ENCODE measurements at regions not wholly inside any gene's neighbourhood (a gene's known extent, or its start where the extent isn't known, plus 50 kb on each side); places are given as distances from the start of the nearest gene placed in this dataset.

- TF ChIP-seq, protein P1, sequence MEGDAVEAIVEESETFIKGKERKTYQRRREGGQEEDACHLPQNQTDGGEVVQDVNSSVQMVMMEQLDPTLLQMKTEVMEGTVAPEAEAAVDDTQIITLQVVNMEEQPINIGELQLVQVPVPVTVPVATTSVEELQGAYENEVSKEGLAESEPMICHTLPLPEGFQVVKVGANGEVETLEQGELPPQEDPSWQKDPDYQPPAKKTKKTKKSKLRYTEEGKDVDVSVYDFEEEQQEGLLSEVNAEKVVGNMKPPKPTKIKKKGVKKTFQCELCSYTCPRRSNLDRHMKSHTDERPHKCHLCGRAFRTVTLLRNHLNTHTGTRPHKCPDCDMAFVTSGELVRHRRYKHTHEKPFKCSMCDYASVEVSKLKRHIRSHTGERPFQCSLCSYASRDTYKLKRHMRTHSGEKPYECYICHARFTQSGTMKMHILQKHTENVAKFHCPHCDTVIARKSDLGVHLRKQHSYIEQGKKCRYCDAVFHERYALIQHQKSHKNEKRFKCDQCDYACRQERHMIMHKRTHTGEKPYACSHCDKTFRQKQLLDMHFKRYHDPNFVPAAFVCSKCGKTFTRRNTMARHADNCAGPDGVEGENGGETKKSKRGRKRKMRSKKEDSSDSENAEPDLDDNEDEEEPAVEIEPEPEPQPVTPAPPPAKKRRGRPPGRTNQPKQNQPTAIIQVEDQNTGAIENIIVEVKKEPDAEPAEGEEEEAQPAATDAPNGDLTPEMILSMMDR (IDR thresholded peaks at IDR 0.05): no peak
- TF ChIP-seq POLR2A (IDR thresholded peaks at IDR 0.05) (no peak), POLR2AphosphoS5 (IDR thresholded peaks at IDR 0.05) (no peak)
These were observed 76.9 kb downstream of the MRPL46 start for GRCh38 chr15:88390164-88390901.
